ENCODE measurements at regions not wholly inside any gene's neighbourhood (a gene's known extent, or its start where the extent isn't known, plus 50 kb on each side); places are given as distances from the start of the nearest gene placed in this dataset.

DNA sequence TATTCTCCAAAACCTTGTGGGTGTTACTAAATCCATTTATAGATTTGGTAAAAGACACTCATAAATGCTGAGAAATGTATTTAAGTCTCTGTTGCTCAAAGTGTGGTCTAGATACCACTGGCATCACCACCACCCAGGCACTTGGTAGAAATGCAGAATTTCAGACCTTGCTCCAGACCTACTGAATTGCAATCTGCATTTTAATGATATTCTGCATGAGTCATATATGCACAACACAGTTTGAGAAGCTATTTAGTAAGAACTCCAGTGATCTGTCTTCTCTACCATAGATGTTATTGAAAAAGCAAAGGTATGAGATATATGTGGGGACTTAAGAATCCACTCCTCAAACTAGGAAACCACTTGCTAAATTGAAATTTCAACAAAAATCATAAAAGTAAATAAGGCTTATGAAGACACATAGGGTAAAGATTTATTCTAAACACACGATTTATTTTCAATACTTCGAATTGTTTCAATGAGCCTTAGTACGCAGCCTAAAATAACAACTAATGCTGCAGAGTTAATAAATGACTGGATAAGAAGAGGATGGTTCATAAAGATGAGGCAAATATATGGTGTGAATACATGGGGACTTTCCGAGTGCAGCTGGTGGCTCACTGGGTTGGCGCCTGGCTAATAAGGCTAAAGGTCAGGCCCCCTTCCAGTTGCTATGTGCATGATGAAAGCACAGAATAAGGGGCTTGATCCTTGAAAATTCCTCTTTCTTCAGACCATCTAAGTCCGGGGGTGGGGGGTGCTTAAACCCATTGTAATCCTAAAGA, 813.3 kb downstream of the NR2F2 start:
- Histone ChIP-seq H3K9me3 (ENCODE audit: control insufficient read depth in 2 of 2, low read length in 2 of 2) (peaks cover 4 to 5% of the 10 kb centered on the region in 2 donors), H3K36me3 (ENCODE audit: control insufficient read depth in 2 of 2, insufficient read depth in 2 of 2, low read length in 2 of 2) (no peaks in the 10 kb centered on the region), H3K4me1 (ENCODE audit: control insufficient read depth, insufficient read depth, low read length) (no peaks in the 10 kb centered on the region), H3K9ac (ENCODE audit: low read length in 2 of 2) (no peak overlapping the region), H3K27me3 (ENCODE audit: control insufficient read depth in 1 of 2, insufficient read depth in 2 of 2, low read length in 2 of 2) (no peaks in the 10 kb centered on the region), H3K4me3 (ENCODE audit: low read length in 2 of 2) (no peak overlapping the region), H3K27ac (ENCODE audit: low read length) (no peak overlapping the region)

DNA sequence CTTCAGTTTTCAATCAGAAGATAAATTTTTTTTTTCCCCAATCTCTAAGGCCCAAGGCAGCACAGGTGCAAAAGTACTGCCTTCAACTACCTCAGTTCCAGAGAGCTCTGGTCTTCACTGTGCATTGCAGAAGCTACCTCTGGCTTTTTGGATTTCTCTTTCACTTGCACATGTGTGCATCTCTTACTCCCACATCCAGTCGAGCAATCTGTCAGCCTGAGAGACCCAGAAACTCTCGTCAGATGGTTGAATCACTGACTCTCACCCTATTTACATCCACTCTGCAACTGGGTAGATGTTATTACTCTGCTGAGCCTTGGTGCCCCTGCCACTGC, 813.8 kb downstream of the NR2F2 start:
- Histone ChIP-seq H3K9ac (ENCODE audit: low read length in 2 of 2) (no peak overlapping the region), H3K4me1 (ENCODE audit: control insufficient read depth, insufficient read depth, low read length) (no peaks in the 10 kb centered on the region), H3K27ac (ENCODE audit: low read length) (no peak overlapping the region), H3K4me3 (ENCODE audit: low read length in 2 of 2) (no peak overlapping the region), H3K27me3 (ENCODE audit: control insufficient read depth in 1 of 2, insufficient read depth in 2 of 2, low read length in 2 of 2) (peaks cover 0 to 2% of the 10 kb centered on the region in 2 donors), H3K9me3 (ENCODE audit: control insufficient read depth in 2 of 2, low read length in 2 of 2) (peaks cover 4 to 5% of the 10 kb centered on the region in 2 donors), H3K36me3 (ENCODE audit: control insufficient read depth in 2 of 2, insufficient read depth in 2 of 2, low read length in 2 of 2) (no peaks in the 10 kb centered on the region)

DNA sequence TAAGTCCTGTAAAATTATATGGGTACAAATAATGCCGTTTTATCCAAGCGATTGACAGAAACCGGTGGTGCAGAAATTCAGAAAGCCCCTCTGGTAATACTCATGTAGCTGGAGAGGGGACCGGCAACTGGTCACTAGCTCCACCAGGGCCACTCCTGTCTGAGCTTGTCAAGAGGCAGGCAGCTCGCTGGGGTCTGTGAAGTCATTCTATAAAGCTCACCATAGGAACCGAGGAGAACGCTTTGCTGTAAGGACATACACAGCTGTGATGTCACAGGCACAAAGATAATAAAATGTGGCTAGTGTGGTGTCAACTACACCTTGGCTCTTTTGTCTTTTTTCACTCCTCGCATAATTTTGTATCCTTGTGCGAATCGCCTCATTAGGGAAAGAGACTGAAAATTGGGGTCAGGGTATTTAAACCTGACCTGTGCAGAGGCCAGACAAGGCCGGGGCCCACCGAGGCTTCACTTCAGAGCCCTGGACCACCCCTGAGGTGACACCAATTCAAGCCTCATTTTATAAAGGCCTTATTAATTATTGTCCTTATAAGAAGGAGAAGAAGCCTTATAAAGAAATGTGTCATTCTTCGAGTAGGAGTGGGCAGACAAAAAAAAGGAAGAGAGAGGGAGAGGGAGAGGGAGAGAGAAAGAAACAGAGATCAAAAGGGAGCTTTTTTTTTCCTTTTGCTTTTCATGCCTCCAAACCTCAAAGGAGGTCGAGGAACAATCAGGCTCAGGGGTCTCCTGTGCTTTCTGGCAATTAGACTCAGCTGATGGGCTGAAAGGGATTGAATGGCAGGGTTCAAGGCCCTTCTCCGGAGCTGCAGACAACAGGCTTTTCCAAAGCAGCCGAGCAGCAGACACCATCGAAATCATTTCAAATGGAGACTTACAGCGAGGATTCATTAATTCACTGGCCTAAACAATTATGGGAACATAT, 813.3 kb upstream of the ARRDC4 start:
- Histone ChIP-seq H3K4me3 (ENCODE audit: low read length in 2 of 2) (no peak overlapping the region), H3K36me3 (ENCODE audit: control insufficient read depth in 2 of 2, insufficient read depth in 2 of 2, low read length in 2 of 2) (no peaks in the 10 kb centered on the region), H3K27me3 (ENCODE audit: control insufficient read depth in 1 of 2, insufficient read depth in 2 of 2, low read length in 2 of 2) (peaks cover 0 to 2% of the 10 kb centered on the region in 2 donors), H3K27ac (ENCODE audit: low read length) (no peak overlapping the region), H3K9ac (ENCODE audit: low read length in 2 of 2) (no peak overlapping the region), H3K9me3 (ENCODE audit: control insufficient read depth in 2 of 2, low read length in 2 of 2) (peaks cover 4 to 5% of the 10 kb centered on the region in 2 donors), H3K4me1 (ENCODE audit: control insufficient read depth, insufficient read depth, low read length) (no peaks in the 10 kb centered on the region)

GRCh38 chr15:97153356-97153965, 807.0 kb upstream of the ARRDC4 start:
- Histone ChIP-seq H3K4me3 (ENCODE audit: low read length in 2 of 2) (no peak overlapping the region), H3K9me3 (ENCODE audit: control insufficient read depth in 2 of 2, low read length in 2 of 2) (no peaks in the 10 kb centered on the region), H3K4me1 (ENCODE audit: control insufficient read depth, insufficient read depth, low read length) (no peaks in the 10 kb centered on the region), H3K27ac (ENCODE audit: low read length) (no peak overlapping the region), H3K36me3 (ENCODE audit: control insufficient read depth in 2 of 2, insufficient read depth in 2 of 2, low read length in 2 of 2) (no peaks in the 10 kb centered on the region), H3K27me3 (ENCODE audit: control insufficient read depth in 1 of 2, insufficient read depth in 2 of 2, low read length in 2 of 2) (peaks cover 0 to 2% of the 10 kb centered on the region in 2 donors), H3K9ac (ENCODE audit: low read length in 2 of 2) (no peak overlapping the region)

DNA sequence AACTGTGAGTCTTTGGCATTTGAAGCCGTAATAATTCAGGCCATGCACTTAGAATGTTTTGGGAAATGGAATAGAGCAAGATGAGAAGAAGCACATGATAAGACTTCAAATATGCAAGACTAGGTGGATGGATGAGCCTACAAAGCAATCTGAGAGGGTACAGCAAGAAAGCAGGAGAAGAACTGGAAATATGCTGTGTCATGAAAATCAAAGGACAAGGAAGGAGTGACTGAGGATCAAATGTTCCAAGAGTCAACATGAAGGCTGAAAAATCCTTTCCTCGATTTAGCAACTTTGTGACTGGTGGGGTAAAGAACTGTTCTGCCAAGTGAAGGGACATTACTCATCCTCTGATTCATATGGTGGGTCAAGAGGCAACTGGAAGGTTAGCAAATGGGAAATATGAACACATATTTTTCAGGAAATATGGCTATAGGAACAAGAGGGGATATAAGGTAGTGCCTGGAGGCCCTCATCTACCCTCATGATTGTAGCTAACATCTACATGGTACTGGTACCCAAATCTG, 803.7 kb upstream of the ARRDC4 start:
- no peaks in the 10 kb centered on the region for H3K4me1 ChIP-seq (ENCODE audit: control insufficient read depth, insufficient read depth, low read length)
- no peaks in the 10 kb centered on the region for H3K36me3 ChIP-seq (ENCODE audit: control insufficient read depth in 2 of 2, insufficient read depth in 2 of 2, low read length in 2 of 2)
- H3K27me3 ChIP-seq (ENCODE audit: control insufficient read depth in 1 of 2, insufficient read depth in 2 of 2, low read length in 2 of 2): no peaks in the 10 kb centered on the region
- H3K4me3 ChIP-seq (ENCODE audit: low read length in 2 of 2): no peak overlapping the region
- H3K27ac ChIP-seq (ENCODE audit: low read length): no peak overlapping the region
- no peak overlapping the region for H3K9ac ChIP-seq (ENCODE audit: low read length in 2 of 2)
- no peaks in the 10 kb centered on the region for H3K9me3 ChIP-seq (ENCODE audit: control insufficient read depth in 2 of 2, low read length in 2 of 2)

- H3K9ac ChIP-seq (ENCODE audit: low read length in 2 of 2): no peak overlapping the region
- no peaks in the 10 kb centered on the region for H3K27me3 ChIP-seq (ENCODE audit: control insufficient read depth in 1 of 2, insufficient read depth in 2 of 2, low read length in 2 of 2)
- no peaks in the 10 kb centered on the region for H3K4me1 ChIP-seq (ENCODE audit: control insufficient read depth, insufficient read depth, low read length)
- no peaks in the 10 kb centered on the region for H3K9me3 ChIP-seq (ENCODE audit: control insufficient read depth in 2 of 2, low read length in 2 of 2)
- no peaks in the 10 kb centered on the region for H3K36me3 ChIP-seq (ENCODE audit: control insufficient read depth in 2 of 2, insufficient read depth in 2 of 2, low read length in 2 of 2)
- no peak overlapping the region for H3K27ac ChIP-seq (ENCODE audit: low read length)
- no peak overlapping the region for H3K4me3 ChIP-seq (ENCODE audit: low read length in 2 of 2)
These were observed 797.6 kb upstream of the ARRDC4 start for GRCh38 chr15:97162805-97163495.

DNA sequence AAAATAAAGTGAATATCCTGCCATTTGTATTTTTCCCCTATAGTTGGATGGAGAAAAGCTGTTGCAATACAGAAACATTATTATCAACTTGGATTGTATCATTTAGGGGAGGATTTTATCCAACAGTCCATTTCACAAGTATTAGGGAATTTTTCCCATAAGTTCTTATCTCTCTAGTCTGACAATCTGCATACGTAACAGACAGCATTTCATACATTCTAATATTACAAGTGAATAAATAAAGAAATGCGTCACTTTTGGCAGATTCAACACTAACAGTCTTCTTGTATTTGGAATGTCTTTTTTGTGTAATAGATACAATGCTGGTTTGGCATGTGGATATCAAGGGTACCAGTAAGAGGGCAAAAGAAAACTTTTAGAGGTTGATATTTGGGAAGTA, 795.3 kb upstream of the ARRDC4 start:
- Histone ChIP-seq H3K36me3 (ENCODE audit: control insufficient read depth in 2 of 2, insufficient read depth in 2 of 2, low read length in 2 of 2) (no peaks in the 10 kb centered on the region), H3K27ac (ENCODE audit: low read length) (no peak overlapping the region), H3K4me1 (ENCODE audit: control insufficient read depth, insufficient read depth, low read length) (no peaks in the 10 kb centered on the region), H3K4me3 (ENCODE audit: low read length in 2 of 2) (no peak overlapping the region), H3K27me3 (ENCODE audit: control insufficient read depth in 1 of 2, insufficient read depth in 2 of 2, low read length in 2 of 2) (no peaks in the 10 kb centered on the region), H3K9ac (ENCODE audit: low read length in 2 of 2) (no peak overlapping the region), H3K9me3 (ENCODE audit: control insufficient read depth in 2 of 2, low read length in 2 of 2) (no peaks in the 10 kb centered on the region)

GRCh38 chr15:97168704-97169475, 791.6 kb upstream of the ARRDC4 start:
- Histone ChIP-seq H3K9me3 (ENCODE audit: control insufficient read depth in 2 of 2, low read length in 2 of 2) (no peaks in the 10 kb centered on the region), H3K27ac (ENCODE audit: low read length) (no peak overlapping the region), H3K36me3 (ENCODE audit: control insufficient read depth in 2 of 2, insufficient read depth in 2 of 2, low read length in 2 of 2) (no peaks in the 10 kb centered on the region), H3K4me3 (ENCODE audit: low read length in 2 of 2) (no peak overlapping the region), H3K27me3 (ENCODE audit: control insufficient read depth in 1 of 2, insufficient read depth in 2 of 2, low read length in 2 of 2) (no peaks in the 10 kb centered on the region), H3K4me1 (ENCODE audit: control insufficient read depth, insufficient read depth, low read length) (no peaks in the 10 kb centered on the region), H3K9ac (ENCODE audit: low read length in 2 of 2) (no peak overlapping the region)

- H3K9me3 ChIP-seq (ENCODE audit: control insufficient read depth in 2 of 2, low read length in 2 of 2): no peaks in the 10 kb centered on the region
- peaks cover 0 to 2% of the 10 kb centered on the region in 2 donors for H3K27me3 ChIP-seq (ENCODE audit: control insufficient read depth in 1 of 2, insufficient read depth in 2 of 2, low read length in 2 of 2)
- no peaks in the 10 kb centered on the region for H3K36me3 ChIP-seq (ENCODE audit: control insufficient read depth in 2 of 2, insufficient read depth in 2 of 2, low read length in 2 of 2)
- H3K4me3 ChIP-seq (ENCODE audit: low read length in 2 of 2): no peak overlapping the region
- no peak overlapping the region for H3K9ac ChIP-seq (ENCODE audit: low read length in 2 of 2)
- no peaks in the 10 kb centered on the region for H3K4me1 ChIP-seq (ENCODE audit: control insufficient read depth, insufficient read depth, low read length)
- no peak overlapping the region for H3K27ac ChIP-seq (ENCODE audit: low read length)
These were observed 788.9 kb upstream of the ARRDC4 start for GRCh38 chr15:97171556-97171955.
